GM21825 (cell line): ENCODE measurements at regions not wholly inside any gene's neighbourhood (a gene's known extent, or its start where the extent isn't known, plus 50 kb on each side); places are given as distances from the start of the nearest gene placed in this dataset.

Source experiments
- ATAC-seq: cut with Tn5 transposase; IDR thresholded peaks from one replicate; pipeline ENCODE4 v1.9.1; 2021; ENCODE audit warnings: mild to moderate bottlenecking, moderate library complexity; ENCODE audit not compliant: unreplicated experiment

GRCh38 chr18:10009321-10010144 is 95.7 kb downstream of the VAPA start:
- no peak for ATAC-seq

- no peak for ATAC-seq
Observed at GRCh38 chr18:10010611-10011015, 96.8 kb downstream of the VAPA start.

GRCh38 chr18:10011061-10011460 is 97.2 kb downstream of the VAPA start:
- no peak for ATAC-seq

GRCh38 chr18:10011751-10012150 is 97.9 kb downstream of the VAPA start:
- ATAC-seq = no peak

GRCh38 chr18:10012526-10012925 is 98.7 kb downstream of the VAPA start:
- ATAC-seq = no peak

GRCh38 chr18:10013621-10014543 is 100.1 kb downstream of the VAPA start:
- no peak for ATAC-seq

GRCh38 chr18:10015288-10015701 is 101.5 kb downstream of the VAPA start:
- no peak for ATAC-seq

- ATAC-seq = no peak
Observed at GRCh38 chr18:10015941-10016819, 102.4 kb downstream of the VAPA start.

- ATAC-seq = no peak
Observed at GRCh38 chr18:10017043-10017442, 103.2 kb downstream of the VAPA start.

- ATAC-seq = no peak
Observed at GRCh38 chr18:10018289-10018688, 104.5 kb downstream of the VAPA start.

- ATAC-seq = no peak
Observed at GRCh38 chr18:10020171-10020570, 106.4 kb downstream of the VAPA start.

- ATAC-seq = no peak
Observed at GRCh38 chr18:10022365-10022764, 108.5 kb downstream of the VAPA start.

- ATAC-seq = no peak
Observed at GRCh38 chr18:10023853-10024570, 110.2 kb downstream of the VAPA start.

- no peak for ATAC-seq
Observed at GRCh38 chr18:10025711-10026670, 112.2 kb downstream of the VAPA start.

GRCh38 chr18:10027031-10027430 is 113.2 kb downstream of the VAPA start:
- no peak for ATAC-seq

GRCh38 chr18:10027461-10027860 is 113.6 kb downstream of the VAPA start:
- ATAC-seq = no peak

- no peak for ATAC-seq
Observed at GRCh38 chr18:10029711-10030110, 115.9 kb downstream of the VAPA start.

GRCh38 chr18:10030816-10031541 is 117.2 kb downstream of the VAPA start:
- ATAC-seq = no peak
